ENCODE measurements at regions not wholly inside any gene's neighbourhood (a gene's known extent, or its start where the extent isn't known, plus 50 kb on each side); places are given as distances from the start of the nearest gene placed in this dataset.

- TF ChIP-seq POLR2A (IDR thresholded peaks at IDR 0.05; ENCODE audit: low read depth, low read length) (no peak), POLR2AphosphoS5 (IDR thresholded peaks at IDR 0.05; ENCODE audit: low read depth, low read length) (no peak), TAF1 (IDR thresholded peaks at IDR 0.05; ENCODE audit: borderline replicate concordance, low read depth, low read length) (no peak)
These were observed 507.1 kb downstream of the PLPP3 start for GRCh38 chr1:56072310-56072709.
